GM18861 (cell line): ENCODE measurements at regions not wholly inside any gene's neighbourhood (a gene's known extent, or its start where the extent isn't known, plus 50 kb on each side); places are given as distances from the start of the nearest gene placed in this dataset.
"Not testable (repeated sequence)": the region's sequence is repeated elsewhere in the genome, so short reads cannot be mapped to it uniquely, and the experiment has no call there.

ENCODE experiments used
- ATAC-seq: cut with Tn5 transposase; IDR thresholded peaks from one replicate; pipeline ENCODE4 v1.9.1; 2021; ENCODE audit not compliant: unreplicated experiment

DNA sequence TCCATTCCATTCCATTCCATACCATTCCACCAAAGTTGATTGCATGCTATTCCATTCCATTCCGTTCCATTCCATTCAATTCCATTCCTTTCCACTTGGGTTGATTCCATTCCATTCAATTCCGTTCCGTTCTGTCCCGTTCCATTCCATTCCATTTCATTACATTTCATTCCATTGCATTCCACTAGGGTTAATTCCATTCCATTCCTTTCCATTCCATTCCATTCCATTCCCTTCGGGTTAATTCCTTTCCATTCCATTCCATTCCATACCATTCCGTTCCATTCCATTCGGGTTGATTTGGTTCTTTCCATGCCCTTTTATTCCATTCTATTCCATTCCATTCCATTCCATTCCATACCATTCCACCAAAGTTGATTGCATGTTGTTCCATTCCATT, 131.9 kb downstream of the CWH43 start:
- ATAC-seq, result not testable (repeated sequence)

DNA sequence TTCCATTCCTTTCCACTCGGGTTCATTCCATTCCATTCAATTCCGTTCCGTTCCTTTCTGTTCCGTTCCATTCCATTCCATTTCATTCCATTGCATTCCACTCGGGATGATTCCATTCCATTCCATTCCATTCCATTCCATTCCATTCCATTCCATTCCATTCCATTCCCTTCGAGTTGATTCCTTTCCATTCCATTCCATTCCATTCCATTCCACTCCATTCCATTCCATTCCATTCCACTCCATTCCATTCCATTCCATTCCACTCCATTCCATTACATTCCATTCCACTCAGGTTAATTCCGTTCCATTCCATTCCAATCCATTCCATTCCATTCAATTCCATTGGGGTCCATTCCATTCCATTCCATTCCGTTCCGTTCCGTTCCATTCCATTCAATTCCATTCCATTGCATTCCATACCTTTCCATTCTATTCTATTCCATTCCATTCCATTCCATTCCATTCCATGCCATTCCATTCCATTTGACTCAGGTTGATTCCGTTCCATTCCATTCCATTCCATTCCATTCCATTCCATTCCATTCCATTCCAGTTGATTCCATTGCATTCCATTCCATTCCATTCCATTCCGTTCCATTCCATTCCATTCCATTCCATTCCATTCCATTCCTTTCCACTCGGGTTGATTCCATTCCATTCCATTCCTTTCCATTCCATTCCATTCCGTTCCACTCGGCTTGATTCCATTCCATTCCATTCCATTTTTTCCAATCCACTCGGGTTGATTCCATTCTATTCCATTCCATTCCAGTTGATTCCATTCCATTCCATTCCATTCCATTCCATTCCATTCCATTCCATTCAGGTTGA, 132.5 kb downstream of the CWH43 start:
- peak; percentile 47 for ATAC-seq

DNA sequence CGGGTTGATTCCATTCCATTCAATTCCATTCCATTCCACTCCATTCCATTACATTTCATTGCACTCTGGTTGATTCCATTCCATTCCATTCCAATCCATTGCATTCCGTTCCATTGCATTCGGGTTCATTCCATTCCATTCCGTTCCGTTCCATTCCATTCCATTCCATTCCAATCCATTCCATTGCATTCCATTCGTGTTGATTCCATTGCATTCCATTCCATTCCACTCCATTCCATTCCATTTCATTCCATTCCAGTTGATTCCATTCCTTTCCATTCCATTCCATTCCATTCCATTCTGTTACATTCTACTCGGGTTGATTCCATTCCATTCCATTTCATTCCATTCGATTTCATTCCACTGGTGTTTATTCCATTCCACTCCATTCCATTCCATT, 133.3 kb downstream of the CWH43 start:
- ATAC-seq, result not testable (repeated sequence)

DNA sequence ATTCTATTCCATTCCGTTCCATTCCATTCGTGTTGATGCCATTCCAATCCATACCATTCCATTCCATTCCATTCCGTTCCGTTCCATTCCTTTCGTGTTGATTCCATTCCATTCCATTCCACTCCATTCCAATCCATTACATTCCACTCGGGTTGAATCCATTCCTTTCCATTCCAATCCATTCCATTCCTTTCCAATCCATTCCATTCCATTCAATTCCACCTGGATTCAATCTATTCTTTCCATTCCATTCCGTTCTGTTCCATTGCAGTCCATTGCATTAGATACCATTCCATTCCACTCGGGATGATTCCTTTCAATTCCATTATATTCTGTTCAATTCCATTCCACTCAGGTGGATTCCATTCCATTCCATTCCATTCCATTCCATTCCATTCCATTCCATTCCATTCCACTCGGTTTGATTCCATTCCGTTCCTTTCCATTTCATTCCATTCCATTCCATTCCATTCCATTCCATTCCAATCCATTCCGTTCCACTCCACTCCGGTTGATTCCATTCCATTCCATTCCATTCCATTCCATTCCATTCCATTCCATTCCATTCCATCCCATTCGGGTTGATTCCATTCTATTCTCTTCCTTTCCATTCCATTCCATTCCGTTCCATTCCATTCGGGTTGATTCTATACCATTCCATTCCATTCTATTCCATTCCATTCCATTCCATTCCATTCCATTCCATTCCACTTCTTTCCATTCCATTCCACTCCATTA, 134.1 kb downstream of the CWH43 start:
- ATAC-seq, result not testable (repeated sequence)

DNA sequence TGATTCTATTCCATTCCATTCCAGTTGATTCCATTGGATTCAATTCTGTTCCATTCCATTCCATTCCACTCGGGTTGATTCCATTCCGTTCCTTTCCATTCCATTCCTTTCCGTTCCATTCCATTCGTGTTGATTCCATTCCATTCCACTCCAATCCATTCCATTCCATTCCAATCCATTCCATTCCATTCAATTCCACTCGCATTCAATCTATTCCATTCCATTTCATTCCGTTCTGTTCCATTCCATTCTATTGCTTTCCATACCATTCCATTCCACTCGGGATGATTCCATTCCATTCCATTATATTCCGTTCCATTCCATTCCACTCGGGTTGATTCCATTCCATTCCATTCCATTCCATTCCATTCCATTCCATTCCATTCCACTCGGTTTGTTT, 134.7 kb downstream of the CWH43 start:
- peak; percentile 27 for ATAC-seq

DNA sequence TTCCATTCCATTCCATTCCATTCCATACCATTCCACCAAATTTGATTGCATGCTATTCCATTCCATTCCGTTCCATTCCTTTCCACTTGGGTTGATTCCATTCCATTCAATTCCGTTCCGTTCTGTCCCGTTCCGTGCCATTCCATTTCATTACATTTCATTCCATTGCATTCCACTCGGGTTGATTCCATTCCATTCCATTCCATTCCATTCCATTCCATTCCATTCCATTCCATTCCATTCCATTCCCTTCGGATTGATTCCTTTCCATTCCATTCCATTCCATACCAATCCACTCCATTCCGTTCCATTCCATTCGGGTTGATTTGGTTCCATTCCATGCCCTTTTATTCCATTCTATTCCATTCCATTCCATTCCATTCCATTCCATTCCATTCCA, 140.4 kb downstream of the CWH43 start:
- not testable (repeated sequence) for ATAC-seq

DNA sequence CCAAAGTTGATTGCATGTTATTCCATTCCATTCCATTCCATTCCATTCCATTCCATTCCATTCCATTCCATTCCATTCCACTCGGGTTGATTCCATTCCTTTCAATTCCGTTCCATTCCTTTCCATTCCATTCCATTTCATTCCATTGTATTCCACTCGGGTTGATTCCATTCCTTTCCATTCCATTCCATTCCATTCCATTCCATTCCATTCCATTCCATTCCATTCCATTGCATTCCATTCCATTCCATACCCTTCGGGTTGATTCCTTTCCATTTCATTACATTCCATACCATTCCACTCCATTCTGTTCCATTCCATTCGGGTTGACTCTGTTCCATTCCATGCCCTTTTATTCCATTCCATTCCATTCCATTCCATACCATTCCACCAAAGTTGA, 140.8 kb downstream of the CWH43 start:
- not testable (repeated sequence) for ATAC-seq

DNA sequence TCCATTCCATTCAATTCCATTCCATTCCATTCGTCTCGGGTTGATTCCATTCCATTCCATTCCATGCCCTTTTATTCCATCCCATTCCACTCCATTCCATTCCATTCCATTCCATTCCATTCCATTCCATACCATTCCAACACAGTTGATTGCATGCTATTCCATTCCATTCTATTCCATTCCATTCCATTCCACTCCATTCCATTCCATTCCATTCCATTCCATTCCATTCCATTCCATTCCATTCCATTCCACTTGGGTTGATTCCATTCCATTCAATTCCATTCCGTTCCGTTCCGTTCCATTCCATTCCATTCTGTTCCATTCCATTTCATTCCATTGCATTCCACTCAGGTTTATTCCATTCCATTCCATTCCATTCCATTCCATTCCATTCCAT, 143.3 kb downstream of the CWH43 start:
- not testable (repeated sequence) for ATAC-seq

DNA sequence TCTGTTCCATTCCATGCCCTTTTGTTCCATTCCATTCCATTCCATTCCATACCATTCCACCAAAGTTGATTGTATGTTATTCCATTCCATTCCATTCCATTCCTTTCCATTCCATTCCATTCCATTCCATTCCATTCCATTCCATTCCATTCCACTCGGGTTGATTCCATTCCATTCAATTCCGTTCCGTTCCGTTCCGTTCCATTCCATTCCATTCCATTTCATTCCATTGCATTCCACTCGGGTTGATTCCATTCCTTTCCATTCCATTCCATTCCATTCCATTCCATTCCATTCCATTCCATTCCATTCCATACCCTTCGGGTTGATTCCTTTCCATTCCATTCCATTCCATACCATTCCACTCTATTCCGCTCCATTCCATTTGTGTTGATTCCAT, 143.8 kb downstream of the CWH43 start:
- not testable (repeated sequence) for ATAC-seq

DNA sequence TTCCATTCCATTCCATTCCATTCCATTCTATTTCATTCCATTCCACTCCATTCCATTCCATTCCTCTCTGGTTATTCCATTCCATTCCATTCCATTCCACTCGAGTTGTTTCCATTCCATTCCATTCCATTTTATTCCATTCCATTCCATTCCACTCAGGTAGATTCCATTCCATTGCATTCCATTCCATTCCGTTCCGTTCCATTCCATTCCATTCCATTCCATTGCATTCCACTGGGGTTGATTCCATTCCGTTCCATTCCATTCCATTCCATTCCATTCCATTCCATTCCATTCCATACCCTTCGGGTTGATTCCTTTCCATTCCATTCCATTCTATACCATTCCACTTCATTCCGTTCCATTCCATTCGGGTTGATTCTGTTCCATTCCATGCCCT, 144.6 kb downstream of the CWH43 start:
- ATAC-seq, result not testable (repeated sequence)

DNA sequence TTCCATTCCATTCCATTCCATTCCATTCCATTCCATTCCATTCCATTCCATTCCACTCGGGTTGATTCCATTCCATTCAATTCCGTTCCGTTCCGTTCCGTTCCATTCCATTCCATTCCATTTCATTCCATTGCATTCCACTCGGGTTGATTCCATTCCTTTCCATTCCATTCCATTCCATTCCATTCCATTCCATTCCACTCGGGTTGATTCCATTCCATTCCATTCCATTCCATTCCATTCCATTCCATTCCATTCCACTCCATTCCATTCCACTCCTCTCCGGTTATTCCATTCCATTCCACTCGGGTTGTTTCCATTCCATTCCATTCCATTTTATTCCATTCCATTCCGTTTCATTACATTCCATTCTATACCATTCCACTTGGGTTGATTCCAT, 151.0 kb downstream of the CWH43 start:
- peak; percentile 53 for ATAC-seq

DNA sequence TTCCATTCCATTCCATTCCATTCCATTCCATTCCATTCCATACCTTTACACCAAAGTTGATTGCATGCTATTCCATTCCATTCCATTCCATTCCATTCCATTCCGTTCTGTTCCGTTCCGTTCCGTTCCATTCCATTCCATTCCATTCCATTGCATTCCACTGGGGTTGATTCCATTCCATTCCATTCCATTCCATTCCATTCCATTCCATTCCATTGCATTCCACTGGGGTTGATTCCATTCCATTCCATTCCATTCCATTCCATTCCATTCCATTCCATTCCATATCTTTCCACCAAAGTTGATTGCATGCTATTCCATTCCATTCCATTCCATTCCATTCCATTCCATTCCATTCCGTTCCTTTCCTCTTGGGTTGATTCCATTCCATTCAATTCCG, 151.9 kb downstream of the CWH43 start:
- not testable (repeated sequence) for ATAC-seq

DNA sequence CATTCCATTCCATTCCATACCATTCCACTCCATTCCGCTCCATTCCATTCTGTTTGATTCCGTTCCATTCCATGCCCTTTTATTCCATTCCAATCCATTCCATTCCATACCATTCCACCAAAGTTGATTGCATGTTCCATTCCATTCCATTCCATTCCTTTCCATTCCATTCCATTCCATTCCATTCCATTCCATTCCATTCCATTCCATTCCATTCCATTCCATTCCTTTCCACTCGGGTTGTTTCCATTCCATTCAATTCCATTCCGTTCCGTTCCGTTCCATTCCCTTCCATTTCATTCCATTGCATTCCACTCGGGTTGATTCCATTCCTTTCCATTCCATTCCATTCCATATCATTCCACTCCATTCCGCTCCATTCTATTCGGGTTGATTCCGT, 152.7 kb downstream of the CWH43 start:
- ATAC-seq, result not testable (repeated sequence)

DNA sequence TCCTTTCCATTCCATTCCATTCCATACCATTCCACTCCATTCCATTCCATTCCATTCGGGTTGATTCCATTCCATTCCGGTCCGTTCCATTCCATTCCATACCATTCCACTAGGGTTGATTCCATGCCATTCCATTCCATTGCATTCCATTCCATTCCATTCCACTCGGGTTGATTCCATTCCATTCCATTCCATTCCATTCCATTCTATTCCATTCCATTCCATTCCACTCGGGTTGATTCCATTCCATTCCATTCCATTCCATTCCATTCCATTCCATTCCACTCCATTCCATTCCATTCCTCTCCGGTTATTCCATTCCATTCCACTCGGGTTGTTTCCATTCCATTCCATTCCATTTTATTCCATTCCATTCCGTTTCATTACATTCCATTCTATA, 153.4 kb downstream of the CWH43 start:
- peak; percentile 32 for ATAC-seq

DNA sequence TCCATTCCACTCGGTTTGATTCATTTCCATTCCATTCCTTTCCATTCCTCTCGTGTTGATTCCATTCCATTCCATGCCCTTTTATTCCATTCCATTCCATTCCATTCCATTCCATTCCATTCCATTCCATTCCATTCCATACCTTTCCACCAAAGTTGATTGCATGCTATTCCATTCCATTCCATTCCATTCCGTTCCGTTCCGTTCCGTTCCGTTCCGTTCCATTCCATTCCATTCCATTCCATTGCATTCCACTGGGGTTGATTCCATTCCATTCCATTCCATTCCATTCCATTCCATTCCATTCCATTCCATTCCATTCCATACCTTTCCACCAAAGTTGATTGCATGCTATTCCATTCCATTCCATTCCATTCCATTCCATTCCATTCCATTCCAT, 154.3 kb downstream of the CWH43 start:
- ATAC-seq, result not testable (repeated sequence)

DNA sequence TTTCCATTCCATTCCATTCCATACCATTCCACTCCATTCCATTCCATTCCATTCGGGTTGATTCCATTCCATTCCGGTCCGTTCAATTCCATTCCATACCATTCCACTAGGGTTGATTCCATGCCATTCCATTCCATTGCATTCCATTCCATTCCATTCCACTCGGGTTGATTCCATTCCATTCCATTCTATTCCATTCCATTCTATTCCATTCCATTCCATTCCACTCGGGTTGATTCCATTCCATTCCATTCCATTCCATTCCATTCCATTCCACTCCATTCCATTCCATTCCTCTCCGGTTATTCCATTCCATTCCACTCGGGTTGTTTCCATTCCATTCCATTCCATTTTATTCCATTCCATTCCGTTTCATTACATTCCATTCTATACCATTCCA, 155.9 kb downstream of the CWH43 start:
- ATAC-seq, result not testable (repeated sequence)

DNA sequence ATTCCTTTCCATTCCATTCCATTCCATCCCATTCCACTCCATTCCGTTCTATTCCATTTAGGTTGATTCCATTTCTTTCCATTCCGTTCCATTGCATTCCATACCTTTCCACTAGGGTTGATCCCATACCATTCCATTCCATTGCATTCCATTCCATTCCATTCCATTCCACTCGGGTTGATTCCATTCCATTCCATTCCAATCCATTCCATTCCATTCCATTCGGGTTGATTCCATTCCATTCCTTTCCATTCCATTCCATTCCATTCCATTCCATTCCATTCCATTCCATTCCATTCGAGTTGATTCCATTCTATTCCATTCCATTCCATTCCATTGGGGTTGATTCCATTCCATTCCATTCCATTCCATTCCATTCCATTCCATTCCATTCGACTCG, 161.1 kb downstream of the CWH43 start:
- peak; percentile 43 for ATAC-seq

DNA sequence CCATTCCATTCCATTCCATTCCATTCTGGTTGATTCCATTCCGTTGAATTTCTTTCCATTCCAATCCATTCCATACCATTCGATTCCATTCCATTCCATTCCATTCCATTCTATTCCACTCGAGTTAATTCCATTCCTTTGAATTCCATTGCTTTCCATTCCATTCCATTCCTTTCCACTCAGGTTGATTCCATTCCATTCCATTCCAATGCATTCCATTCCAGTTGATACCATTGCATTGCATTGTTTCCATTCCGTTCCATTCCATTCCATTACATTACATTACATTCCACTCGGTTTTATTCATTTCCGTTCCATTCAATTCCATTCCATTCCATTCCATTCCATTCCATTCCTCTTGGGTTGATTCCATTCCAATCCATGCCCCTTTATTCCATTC, 161.5 kb downstream of the CWH43 start:
- ATAC-seq, result not testable (repeated sequence)

DNA sequence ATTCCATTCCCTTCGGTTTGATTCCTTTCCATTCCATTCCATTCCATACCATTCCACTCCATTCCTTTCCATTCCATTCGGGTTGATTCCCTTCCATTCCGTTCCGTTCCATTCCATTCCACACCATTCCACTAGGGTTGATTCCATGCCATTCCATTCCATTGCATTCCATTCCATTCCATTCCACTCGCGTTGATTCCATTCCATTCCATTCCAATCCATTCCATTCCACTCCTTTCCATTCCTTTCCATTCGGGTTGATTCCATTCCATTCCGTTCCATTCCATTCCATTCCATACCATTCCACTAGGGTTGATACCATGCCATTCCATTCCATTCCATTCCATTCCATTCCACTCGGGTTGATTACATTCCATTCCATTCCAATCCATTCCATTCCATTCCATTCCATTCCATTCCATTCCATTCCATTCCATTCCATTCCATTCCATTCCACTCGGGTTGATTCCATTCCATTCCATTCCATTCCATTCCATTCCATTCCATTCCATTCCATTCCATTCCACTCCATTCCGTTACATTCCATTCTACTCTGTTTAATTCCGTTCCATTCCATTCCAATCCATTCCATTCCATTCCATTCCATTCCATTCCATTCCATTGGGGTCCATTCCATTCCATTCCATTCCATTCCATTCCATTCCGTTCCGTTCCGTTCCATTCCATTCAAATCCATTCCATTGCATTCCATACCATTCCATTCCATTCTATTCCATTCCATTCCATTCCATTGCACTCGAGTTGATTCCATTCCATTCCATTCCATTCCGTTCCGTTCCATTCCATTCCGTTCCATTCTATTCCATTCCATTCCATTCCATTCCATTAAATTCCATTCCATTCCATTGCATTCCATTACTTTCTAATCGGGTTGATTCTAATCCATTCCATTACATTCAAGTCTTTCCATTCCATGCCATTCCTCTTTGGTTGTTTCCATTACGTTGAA, 163.2 kb downstream of the CWH43 start:
- peak; percentile 68 for ATAC-seq

DNA sequence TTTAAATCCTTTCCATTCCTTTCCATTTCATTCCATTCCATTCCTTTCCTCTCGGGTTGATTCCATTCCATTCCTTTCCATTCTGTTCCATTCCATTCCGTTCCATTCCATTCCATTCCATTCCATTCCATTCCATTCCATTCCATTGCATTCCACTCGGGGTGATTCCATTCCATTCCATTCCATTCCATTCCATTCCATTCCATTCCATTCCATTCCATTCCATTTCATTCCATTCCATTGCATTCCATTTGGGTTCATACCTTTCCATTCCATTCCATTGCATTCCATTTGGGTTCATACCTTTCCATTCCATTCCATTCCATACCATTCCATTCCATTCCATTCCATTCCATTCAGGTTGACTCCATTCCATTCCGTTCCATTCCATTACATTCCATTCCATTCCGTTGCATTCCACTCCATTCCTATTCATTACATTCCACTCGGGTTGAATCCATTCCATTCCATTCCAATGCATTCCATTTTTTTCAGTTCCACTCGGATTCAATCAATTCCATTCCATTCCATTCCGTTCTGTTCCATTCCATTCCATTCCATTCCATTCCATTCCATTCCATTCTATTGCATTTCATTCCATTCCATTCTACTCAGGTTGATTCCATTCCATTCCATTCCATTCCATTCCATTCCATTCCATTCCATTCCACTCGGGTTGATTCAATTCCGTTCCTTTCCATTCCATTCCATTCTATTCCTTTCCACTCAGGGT, 164.4 kb downstream of the CWH43 start:
- ATAC-seq, result not testable (repeated sequence)
